DND-41 (cell line): ENCODE measurements at regions not wholly inside any gene's neighbourhood (a gene's known extent, or its start where the extent isn't known, plus 50 kb on each side); places are given as distances from the start of the nearest gene placed in this dataset.

Source experiments
- ATAC-seq: fragments of 200-7000 bp; cut with Tn5 transposase; 3 replicates; pipeline ENCODE4 v1.9.1; 2021; ENCODE audit warnings: low read depth; ENCODE audit not compliant: insufficient read depth
- DNase-seq: peaks from one replicate; pipeline ENCODE4 v3.0.0-alpha.2; 2020
- H2AFZ ChIP-seq: 2 replicates; pipeline ENCODE4 v1.6.0; 2012; ENCODE audit warnings: low read depth, low read length
- H3K27ac ChIP-seq: 2 replicates; pipeline ENCODE4 v1.5.1; 2012; ENCODE audit warnings: low read length, inconsistent platforms
- H3K27me3 ChIP-seq: fragments of 200-600 bp; sonication (generic); 2 replicates; pipeline ENCODE4 v1.6.0; 2012; ENCODE audit warnings: low read length, mild to moderate bottlenecking, inconsistent platforms; ENCODE audit not compliant: insufficient read depth, poor library complexity
- H3K36me3 ChIP-seq: 2 replicates; pipeline ENCODE4 v1.5.1; 2012; ENCODE audit warnings: low read length, inconsistent platforms; ENCODE audit not compliant: insufficient read depth
- H3K4me1 ChIP-seq: 2 replicates; pipeline ENCODE4 v1.5.1; 2012; ENCODE audit warnings: mild to moderate bottlenecking, low read length; ENCODE audit not compliant: insufficient read depth
- H3K4me2 ChIP-seq: 2 replicates; pipeline ENCODE4 v1.6.0; 2012; ENCODE audit warnings: mild to moderate bottlenecking, moderate library complexity, low read length, inconsistent platforms; ENCODE audit not compliant: insufficient read depth
- H3K4me3 ChIP-seq, 2 experiments: fragments of 200-600 bp in 1 of 2; shearing (Covaris generic) in 1 of 2; 2 replicates each; pipeline ENCODE4 v1.5.1; 2012 to 2016; ENCODE audit warnings: inconsistent platforms in 2 of 2, low read length in 2 of 2, mild to moderate bottlenecking in 2 of 2, low read depth in 1 of 2, moderate library complexity in 1 of 2
- H3K79me2 ChIP-seq: 2 replicates; pipeline ENCODE4 v1.6.0; 2012; ENCODE audit warnings: low read length, inconsistent platforms; ENCODE audit not compliant: insufficient read depth
- H3K9ac ChIP-seq: 2 replicates; pipeline ENCODE4 v1.6.0; 2012; ENCODE audit warnings: low read depth, mild to moderate bottlenecking, inconsistent platforms, low read length, moderate library complexity
- H3K9me3 ChIP-seq: 2 replicates; pipeline ENCODE4 v1.5.1; 2012; ENCODE audit warnings: low read length, moderate library complexity, mild to moderate bottlenecking, inconsistent platforms; ENCODE audit not compliant: insufficient read depth, severe bottlenecking
- H4K20me1 ChIP-seq: 2 replicates; pipeline ENCODE4 v1.6.0; 2012; ENCODE audit warnings: low read length; ENCODE audit not compliant: insufficient read depth
- EZH2 ChIP-seq: IDR thresholded peaks from 3 replicates; pipeline ENCODE4 v1.6.1; 2012; ENCODE audit warnings: borderline replicate concordance, low read depth, mild to moderate bottlenecking, moderate library complexity, low read length, inconsistent platforms; ENCODE audit not compliant: severe bottlenecking
- TF ChIP-seq, protein P1 (sequence below): IDR thresholded peaks from 2 replicates; pipeline ENCODE4 v1.5.1; 2012; ENCODE audit warnings: borderline replicate concordance, low read length, moderate library complexity, mild to moderate bottlenecking; ENCODE audit not compliant: poor library complexity, severe bottlenecking; ENCODE audit errors: extremely low read depth

DNA sequence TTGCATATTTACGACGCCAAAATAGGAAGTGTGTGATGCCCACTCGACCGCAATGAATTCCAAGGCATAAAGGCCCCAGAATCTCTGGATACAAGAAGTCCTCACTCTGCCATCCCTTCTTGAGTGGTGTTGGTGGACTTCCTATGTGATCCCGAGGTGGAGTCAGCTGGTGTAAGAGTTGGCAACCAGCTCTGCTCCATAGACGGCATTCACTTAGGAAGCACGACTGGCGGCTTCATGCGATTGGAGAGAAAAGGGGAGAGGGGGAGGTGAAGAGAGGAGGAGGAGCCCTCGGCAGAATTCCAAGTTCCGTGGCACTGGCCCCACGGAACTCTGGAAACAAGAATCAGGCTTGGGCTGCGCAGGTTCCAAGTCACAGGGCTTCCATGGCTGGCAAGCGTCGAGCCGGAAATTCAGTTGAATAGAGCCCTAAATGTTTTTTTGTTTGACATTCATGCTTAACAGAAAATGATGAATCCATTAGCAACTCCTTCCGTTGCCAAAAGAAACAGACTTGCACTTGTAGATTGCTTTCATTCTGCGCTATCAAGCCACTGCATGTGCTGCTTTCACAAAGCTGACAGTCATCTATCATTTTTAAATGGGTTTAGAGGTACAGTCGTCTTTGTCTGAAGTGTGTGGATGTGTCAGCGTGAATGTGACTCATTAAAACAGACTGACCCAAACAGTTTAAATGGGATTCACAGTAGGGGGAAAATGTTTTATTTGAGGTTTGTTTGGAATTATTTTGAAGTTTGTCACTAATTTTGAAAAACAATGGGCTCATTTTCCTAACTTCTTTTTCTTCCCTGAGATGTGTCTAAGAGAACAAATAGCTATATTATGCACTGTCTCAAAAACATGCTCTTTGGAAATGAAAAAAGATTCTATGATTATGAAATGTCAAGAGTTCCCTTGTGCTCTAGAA is 428.3 kb upstream of the ATP11B start:
- peaks cover 2% of the 10 kb centered on the region for H3K27me3 ChIP-seq
- DNase-seq (no peak), ATAC-seq (no peak)
- H3K9me3 ChIP-seq, result no peaks in the 10 kb centered on the region
- no peak overlapping the region for H3K9ac ChIP-seq
- H3K79me2 ChIP-seq, result no peaks in the 10 kb centered on the region
- H3K4me2 ChIP-seq, result no peak overlapping the region
- H4K20me1 ChIP-seq, result no peaks in the 10 kb centered on the region
- H3K4me1 ChIP-seq, result no peaks in the 10 kb centered on the region
- H3K36me3 ChIP-seq, result no peaks in the 10 kb centered on the region
- TF ChIP-seq EZH2, result no peak
- TF ChIP-seq, protein P1, sequence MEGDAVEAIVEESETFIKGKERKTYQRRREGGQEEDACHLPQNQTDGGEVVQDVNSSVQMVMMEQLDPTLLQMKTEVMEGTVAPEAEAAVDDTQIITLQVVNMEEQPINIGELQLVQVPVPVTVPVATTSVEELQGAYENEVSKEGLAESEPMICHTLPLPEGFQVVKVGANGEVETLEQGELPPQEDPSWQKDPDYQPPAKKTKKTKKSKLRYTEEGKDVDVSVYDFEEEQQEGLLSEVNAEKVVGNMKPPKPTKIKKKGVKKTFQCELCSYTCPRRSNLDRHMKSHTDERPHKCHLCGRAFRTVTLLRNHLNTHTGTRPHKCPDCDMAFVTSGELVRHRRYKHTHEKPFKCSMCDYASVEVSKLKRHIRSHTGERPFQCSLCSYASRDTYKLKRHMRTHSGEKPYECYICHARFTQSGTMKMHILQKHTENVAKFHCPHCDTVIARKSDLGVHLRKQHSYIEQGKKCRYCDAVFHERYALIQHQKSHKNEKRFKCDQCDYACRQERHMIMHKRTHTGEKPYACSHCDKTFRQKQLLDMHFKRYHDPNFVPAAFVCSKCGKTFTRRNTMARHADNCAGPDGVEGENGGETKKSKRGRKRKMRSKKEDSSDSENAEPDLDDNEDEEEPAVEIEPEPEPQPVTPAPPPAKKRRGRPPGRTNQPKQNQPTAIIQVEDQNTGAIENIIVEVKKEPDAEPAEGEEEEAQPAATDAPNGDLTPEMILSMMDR, result no peak
- H2AFZ ChIP-seq, result no peak overlapping the region
- H3K4me3 ChIP-seq, result no peak overlapping the region
- H3K27ac ChIP-seq, result no peak overlapping the region

GRCh38 chr3:182366746-182367145 is 426.6 kb upstream of the ATP11B start:
- no peak overlapping the region for H3K27ac ChIP-seq
- no peak overlapping the region for H3K4me3 ChIP-seq
- no peaks in the 10 kb centered on the region for H3K4me1 ChIP-seq
- no peaks in the 10 kb centered on the region for H3K9me3 ChIP-seq
- H3K4me2 ChIP-seq, result no peak overlapping the region
- no peak for ATAC-seq
- DNase-seq, result no peak
- H3K79me2 ChIP-seq, result no peaks in the 10 kb centered on the region
- H4K20me1 ChIP-seq, result no peaks in the 10 kb centered on the region
- no peaks in the 10 kb centered on the region for H3K36me3 ChIP-seq
- peaks cover 2% of the 10 kb centered on the region for H3K27me3 ChIP-seq
- H2AFZ ChIP-seq, result no peak overlapping the region
- no peak overlapping the region for H3K9ac ChIP-seq
- TF ChIP-seq, protein P1, result no peak
- TF ChIP-seq EZH2, result no peak

DNA sequence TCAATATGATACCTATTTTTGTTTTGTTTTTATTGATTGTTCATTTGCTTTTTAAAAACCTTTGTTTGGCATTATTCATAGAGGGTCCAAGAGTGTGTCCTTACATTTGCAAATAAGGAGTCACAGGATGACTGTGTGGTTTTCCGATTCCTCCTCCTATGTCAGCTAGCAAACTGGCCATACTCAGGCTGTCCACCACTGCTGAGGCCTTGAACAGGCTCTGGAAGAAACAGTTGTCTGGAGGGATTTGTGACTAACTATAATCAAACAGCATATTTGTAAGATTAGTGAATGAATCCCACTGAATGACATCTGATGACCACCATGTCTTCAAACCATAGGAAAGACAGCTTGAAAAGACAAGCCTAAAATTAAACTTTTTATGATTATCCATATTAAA is 423.4 kb upstream of the ATP11B start:
- H3K27me3 ChIP-seq, result no peaks in the 10 kb centered on the region
- no peak overlapping the region for H2AFZ ChIP-seq
- no peak for TF ChIP-seq EZH2
- TF ChIP-seq, protein P1, result no peak
- H3K9ac ChIP-seq, result no peak overlapping the region
- H3K4me3 ChIP-seq, result no peak overlapping the region
- DNase-seq (no peak), ATAC-seq (no peak)
- no peak overlapping the region for H3K27ac ChIP-seq
- no peaks in the 10 kb centered on the region for H3K36me3 ChIP-seq
- H4K20me1 ChIP-seq, result no peaks in the 10 kb centered on the region
- no peaks in the 10 kb centered on the region for H3K4me1 ChIP-seq
- no peak overlapping the region for H3K4me2 ChIP-seq
- H3K79me2 ChIP-seq, result no peaks in the 10 kb centered on the region
- no peaks in the 10 kb centered on the region for H3K9me3 ChIP-seq

DNA sequence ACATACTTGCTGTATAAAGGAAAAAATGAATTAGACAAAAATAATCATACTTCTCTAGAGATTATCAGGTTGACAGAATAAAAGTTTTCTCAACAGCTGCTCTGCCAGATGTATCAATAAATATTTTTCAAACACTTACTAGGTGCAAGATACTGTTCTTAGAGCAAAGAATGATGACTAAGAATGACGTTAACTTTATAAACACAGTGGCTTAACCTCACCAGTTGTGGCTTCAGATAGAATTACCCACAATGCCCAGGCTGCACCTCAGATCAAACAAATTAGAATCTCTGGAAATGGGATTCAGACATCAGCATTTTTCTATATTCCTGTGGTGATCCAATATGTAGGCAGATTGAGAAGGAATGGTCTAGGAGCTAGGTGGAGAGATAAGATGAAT is 422.4 kb upstream of the ATP11B start:
- no peaks in the 10 kb centered on the region for H3K9me3 ChIP-seq
- H3K4me3 ChIP-seq, result no peak overlapping the region
- no peak for TF ChIP-seq EZH2
- TF ChIP-seq, protein P1, result no peak
- H2AFZ ChIP-seq, result no peak overlapping the region
- H3K79me2 ChIP-seq, result no peaks in the 10 kb centered on the region
- DNase-seq (no peak), ATAC-seq (no peak)
- H4K20me1 ChIP-seq, result no peaks in the 10 kb centered on the region
- no peak overlapping the region for H3K4me2 ChIP-seq
- no peaks in the 10 kb centered on the region for H3K4me1 ChIP-seq
- no peak overlapping the region for H3K27ac ChIP-seq
- no peaks in the 10 kb centered on the region for H3K27me3 ChIP-seq
- H3K36me3 ChIP-seq, result no peaks in the 10 kb centered on the region
- no peak overlapping the region for H3K9ac ChIP-seq
